PC-9 (cell line): ENCODE measurements at regions not wholly inside any gene's neighbourhood (a gene's known extent, or its start where the extent isn't known, plus 50 kb on each side); places are given as distances from the start of the nearest gene placed in this dataset.

Source experiments
- EZH2 ChIP-seq: fragments of 200-600 bp; sonication (generic); IDR thresholded peaks from 2 replicates; pipeline ENCODE4 v1.8.0; 2017; ENCODE audit warnings: antibody characterized with exemption, low read depth
- TF ChIP-seq, protein P1 (sequence below): fragments of 200-600 bp; sonication (generic); conservative IDR thresholded peaks from 2 replicates; pipeline ENCODE4 v1.6.1; 2017; ENCODE audit warnings: mixed run types, antibody characterized with exemption, mild to moderate bottlenecking, moderate library complexity

DNA sequence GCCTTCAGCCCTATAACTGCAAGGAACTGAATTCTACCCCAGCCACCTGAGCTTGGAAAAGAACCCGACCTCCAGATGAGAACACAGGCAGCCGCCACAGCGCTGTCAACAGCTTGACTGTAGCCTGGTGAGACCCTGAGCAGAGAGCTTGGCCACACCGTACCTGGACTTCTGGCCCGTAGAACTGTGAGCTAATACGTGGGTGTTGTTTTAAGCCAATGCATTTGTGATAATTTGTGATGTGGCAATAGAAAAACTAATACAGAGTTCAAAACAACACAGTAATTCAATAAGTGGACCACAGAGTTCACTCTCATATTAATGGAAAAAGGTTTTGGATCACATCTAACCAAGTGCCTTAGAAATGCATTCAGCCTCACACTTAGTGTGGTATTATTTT lies 96.6 kb upstream of the TBL1X start:
- TF ChIP-seq, protein P1, sequence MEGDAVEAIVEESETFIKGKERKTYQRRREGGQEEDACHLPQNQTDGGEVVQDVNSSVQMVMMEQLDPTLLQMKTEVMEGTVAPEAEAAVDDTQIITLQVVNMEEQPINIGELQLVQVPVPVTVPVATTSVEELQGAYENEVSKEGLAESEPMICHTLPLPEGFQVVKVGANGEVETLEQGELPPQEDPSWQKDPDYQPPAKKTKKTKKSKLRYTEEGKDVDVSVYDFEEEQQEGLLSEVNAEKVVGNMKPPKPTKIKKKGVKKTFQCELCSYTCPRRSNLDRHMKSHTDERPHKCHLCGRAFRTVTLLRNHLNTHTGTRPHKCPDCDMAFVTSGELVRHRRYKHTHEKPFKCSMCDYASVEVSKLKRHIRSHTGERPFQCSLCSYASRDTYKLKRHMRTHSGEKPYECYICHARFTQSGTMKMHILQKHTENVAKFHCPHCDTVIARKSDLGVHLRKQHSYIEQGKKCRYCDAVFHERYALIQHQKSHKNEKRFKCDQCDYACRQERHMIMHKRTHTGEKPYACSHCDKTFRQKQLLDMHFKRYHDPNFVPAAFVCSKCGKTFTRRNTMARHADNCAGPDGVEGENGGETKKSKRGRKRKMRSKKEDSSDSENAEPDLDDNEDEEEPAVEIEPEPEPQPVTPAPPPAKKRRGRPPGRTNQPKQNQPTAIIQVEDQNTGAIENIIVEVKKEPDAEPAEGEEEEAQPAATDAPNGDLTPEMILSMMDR, result no peak
- no peak for TF ChIP-seq EZH2
